HG02981 (cell line): ENCODE measurements at regions not wholly inside any gene's neighbourhood (a gene's known extent, or its start where the extent isn't known, plus 50 kb on each side); places are given as distances from the start of the nearest gene placed in this dataset.
"Not testable (repeated sequence)": the region's sequence is repeated elsewhere in the genome, so short reads cannot be mapped to it uniquely, and the experiment has no call there.

Experiments
- ATAC-seq: cut with Tn5 transposase; IDR thresholded peaks from one replicate; pipeline ENCODE4 v1.9.1; 2021; ENCODE audit warnings: mild to moderate bottlenecking, moderate library complexity; ENCODE audit not compliant: unreplicated experiment

- not testable (repeated sequence) for ATAC-seq
These were observed 208.3 kb upstream of the NBPF12 start for GRCh38 chr1:146729642-146730344.

GRCh38 chr1:146715054-146715453 is 223.1 kb upstream of the NBPF12 start:
- ATAC-seq: not testable (repeated sequence)

- ATAC-seq: not testable (repeated sequence)
These were observed 227.1 kb upstream of the NBPF12 start for GRCh38 chr1:146710838-146711521.

- not testable (repeated sequence) for ATAC-seq
These were observed 228.8 kb upstream of the NBPF12 start for GRCh38 chr1:146709302-146709701.

GRCh38 chr1:146704162-146704724 is 233.9 kb upstream of the NBPF12 start:
- not testable (repeated sequence) for ATAC-seq

GRCh38 chr1:146701320-146701719 is 236.8 kb upstream of the NBPF12 start:
- ATAC-seq: not testable (repeated sequence)

GRCh38 chr1:146695388-146695787 is 242.7 kb upstream of the NBPF12 start:
- not testable (repeated sequence) for ATAC-seq

- not testable (repeated sequence) for ATAC-seq
These were observed 246.3 kb upstream of the NBPF12 start for GRCh38 chr1:146691798-146692197.

- ATAC-seq: not testable (repeated sequence)
These were observed 249.2 kb upstream of the NBPF12 start for GRCh38 chr1:146688893-146689292.

- not testable (repeated sequence) for ATAC-seq
These were observed 251.3 kb upstream of the NBPF12 start for GRCh38 chr1:146686777-146687366.

- ATAC-seq: not testable (repeated sequence)
These were observed 255.0 kb upstream of the NBPF12 start for GRCh38 chr1:146683126-146683429.

GRCh38 chr1:146682227-146683125 is 255.6 kb upstream of the NBPF12 start:
- not testable (repeated sequence) for ATAC-seq

GRCh38 chr1:146673729-146674299 is 264.3 kb upstream of the NBPF12 start:
- not testable (repeated sequence) for ATAC-seq

GRCh38 chr1:146672608-146673007 is 265.5 kb upstream of the NBPF12 start:
- ATAC-seq: not testable (repeated sequence)

GRCh38 chr1:146671588-146671987 is 266.5 kb upstream of the NBPF12 start:
- not testable (repeated sequence) for ATAC-seq

- not testable (repeated sequence) for ATAC-seq
These were observed 267.1 kb upstream of the NBPF12 start for GRCh38 chr1:146670832-146671566.

GRCh38 chr1:146666275-146666674 is 271.8 kb upstream of the NBPF12 start:
- ATAC-seq: not testable (repeated sequence)

- ATAC-seq: not testable (repeated sequence)
These were observed 277.9 kb upstream of the NBPF12 start for GRCh38 chr1:146660242-146660641.

GRCh38 chr1:146656356-146657060 is 281.6 kb upstream of the NBPF12 start:
- not testable (repeated sequence) for ATAC-seq
